HG02943 (cell line): ENCODE measurements at regions not wholly inside any gene's neighbourhood (a gene's known extent, or its start where the extent isn't known, plus 50 kb on each side); places are given as distances from the start of the nearest gene placed in this dataset.

Experiments
- ATAC-seq: cut with Tn5 transposase; IDR thresholded peaks from one replicate; pipeline ENCODE4 v1.9.1; 2021; ENCODE audit warnings: mild to moderate bottlenecking, low read depth, moderate library complexity; ENCODE audit not compliant: unreplicated experiment

GRCh38 chr13:82341116-82341515, 1541.2 kb downstream of the SLITRK1 start:
- no peak for ATAC-seq

GRCh38 chr13:82330499-82330898, 1551.8 kb downstream of the SLITRK1 start:
- ATAC-seq = no peak

- ATAC-seq = no peak
Measured at GRCh38 chr13:82323101-82323500, 1559.2 kb downstream of the SLITRK1 start.

- ATAC-seq = no peak
Measured at GRCh38 chr13:82305588-82305987, 1576.7 kb downstream of the SLITRK1 start.

GRCh38 chr13:82298106-82298505, 1584.2 kb downstream of the SLITRK1 start:
- no peak for ATAC-seq

GRCh38 chr13:82294226-82294625, 1588.0 kb downstream of the SLITRK1 start:
- no peak for ATAC-seq

- ATAC-seq = no peak
Measured at GRCh38 chr13:82292334-82292733, 1589.9 kb downstream of the SLITRK1 start.

- no peak for ATAC-seq
Measured at GRCh38 chr13:82291852-82292251, 1590.4 kb downstream of the SLITRK1 start.

GRCh38 chr13:82275644-82276043, 1606.6 kb downstream of the SLITRK1 start:
- ATAC-seq = no peak

- no peak for ATAC-seq
Measured at GRCh38 chr13:82259284-82259683, 1623.0 kb downstream of the SLITRK1 start.

GRCh38 chr13:82257790-82258507, 1624.3 kb downstream of the SLITRK1 start:
- no peak for ATAC-seq

- no peak for ATAC-seq
Measured at GRCh38 chr13:82248762-82249161, 1633.5 kb downstream of the SLITRK1 start.

GRCh38 chr13:82245860-82246259, 1636.4 kb downstream of the SLITRK1 start:
- ATAC-seq = no peak

GRCh38 chr13:82224806-82225205, 1657.5 kb downstream of the SLITRK1 start:
- no peak for ATAC-seq

GRCh38 chr13:82221621-82222020, 1660.7 kb downstream of the SLITRK1 start:
- no peak for ATAC-seq

GRCh38 chr13:82220641-82221040, 1661.6 kb downstream of the SLITRK1 start:
- ATAC-seq = no peak

GRCh38 chr13:82216165-82216564, 1666.1 kb downstream of the SLITRK1 start:
- ATAC-seq = no peak

GRCh38 chr13:82214341-82214740, 1667.9 kb downstream of the SLITRK1 start:
- ATAC-seq = no peak

GRCh38 chr13:82206241-82206640, 1676.0 kb downstream of the SLITRK1 start:
- no peak for ATAC-seq

- ATAC-seq = no peak
Measured at GRCh38 chr13:82202398-82202797, 1679.9 kb downstream of the SLITRK1 start.

- ATAC-seq = no peak
Measured at GRCh38 chr13:82196087-82196486, 1686.2 kb downstream of the SLITRK1 start.

GRCh38 chr13:82187227-82187626, 1695.0 kb downstream of the SLITRK1 start:
- no peak for ATAC-seq

GRCh38 chr13:82176751-82177150, 1705.5 kb downstream of the SLITRK1 start:
- no peak for ATAC-seq
